ENCODE measurements at regions not wholly inside any gene's neighbourhood (a gene's known extent, or its start where the extent isn't known, plus 50 kb on each side); places are given as distances from the start of the nearest gene placed in this dataset.

GRCh38 chr3:17945018-17945798 is 202.8 kb upstream of the TBC1D5 start:
- TF ChIP-seq, protein P1, sequence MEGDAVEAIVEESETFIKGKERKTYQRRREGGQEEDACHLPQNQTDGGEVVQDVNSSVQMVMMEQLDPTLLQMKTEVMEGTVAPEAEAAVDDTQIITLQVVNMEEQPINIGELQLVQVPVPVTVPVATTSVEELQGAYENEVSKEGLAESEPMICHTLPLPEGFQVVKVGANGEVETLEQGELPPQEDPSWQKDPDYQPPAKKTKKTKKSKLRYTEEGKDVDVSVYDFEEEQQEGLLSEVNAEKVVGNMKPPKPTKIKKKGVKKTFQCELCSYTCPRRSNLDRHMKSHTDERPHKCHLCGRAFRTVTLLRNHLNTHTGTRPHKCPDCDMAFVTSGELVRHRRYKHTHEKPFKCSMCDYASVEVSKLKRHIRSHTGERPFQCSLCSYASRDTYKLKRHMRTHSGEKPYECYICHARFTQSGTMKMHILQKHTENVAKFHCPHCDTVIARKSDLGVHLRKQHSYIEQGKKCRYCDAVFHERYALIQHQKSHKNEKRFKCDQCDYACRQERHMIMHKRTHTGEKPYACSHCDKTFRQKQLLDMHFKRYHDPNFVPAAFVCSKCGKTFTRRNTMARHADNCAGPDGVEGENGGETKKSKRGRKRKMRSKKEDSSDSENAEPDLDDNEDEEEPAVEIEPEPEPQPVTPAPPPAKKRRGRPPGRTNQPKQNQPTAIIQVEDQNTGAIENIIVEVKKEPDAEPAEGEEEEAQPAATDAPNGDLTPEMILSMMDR (IDR thresholded peaks at IDR 0.05): no peak
- no peak for TF ChIP-seq POLR2A (IDR thresholded peaks at IDR 0.05)
